ENCODE measurements at regions not wholly inside any gene's neighbourhood (a gene's known extent, or its start where the extent isn't known, plus 50 kb on each side); places are given as distances from the start of the nearest gene placed in this dataset.

GRCh38 chr10:113452146-113452845 lies 100.6 kb upstream of the HABP2 start:
- TF ChIP-seq KLF9 (tag by site-specific recombination; IDR thresholded peaks at IDR 0.05; ENCODE audit: low read depth) (no peak), ZNF24 (tag by site-specific recombination; IDR thresholded peaks at IDR 0.05) (no peak), ZNF112 (tag by site-specific recombination; IDR thresholded peaks at IDR 0.05) (no peak), CTCF (tag by site-specific recombination; IDR thresholded peaks at IDR 0.05) (no peak), ZNF274 (IDR thresholded peaks at IDR 0.05; ENCODE audit: low read length) (no peak), ZNF274 (tag by site-specific recombination; IDR thresholded peaks at IDR 0.05; ENCODE audit: borderline replicate concordance) (no peak)

All from HEK293 (cell line).